CMK (cell line): ENCODE measurements at regions not wholly inside any gene's neighbourhood (a gene's known extent, or its start where the extent isn't known, plus 50 kb on each side); places are given as distances from the start of the nearest gene placed in this dataset.

Experiments used
- DNase-seq: peaks from one replicate; pipeline ENCODE4 v3.0.0-alpha.2; 2010; ENCODE audit warnings: low read depth

DNA sequence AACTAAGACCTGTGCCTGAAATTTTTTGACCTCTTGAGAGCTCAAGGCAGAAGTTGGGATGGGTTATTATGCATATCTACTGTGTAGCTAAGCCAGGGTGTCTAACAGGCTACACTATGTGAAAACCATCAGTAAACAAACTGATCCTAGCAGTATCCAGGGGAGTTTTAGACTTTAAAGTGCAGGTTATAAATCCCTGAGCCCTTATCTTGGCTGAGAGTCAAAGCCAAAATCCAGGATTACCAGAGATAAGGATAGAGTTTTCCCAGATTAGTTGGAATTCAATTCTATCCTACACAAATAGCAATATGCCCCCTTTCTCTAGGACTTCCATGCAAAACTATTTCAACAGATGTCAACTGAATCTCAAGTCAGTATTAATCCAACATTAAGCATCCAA lies 1229.7 kb downstream of the GRIK2 start:
- no peak for DNase-seq

DNA sequence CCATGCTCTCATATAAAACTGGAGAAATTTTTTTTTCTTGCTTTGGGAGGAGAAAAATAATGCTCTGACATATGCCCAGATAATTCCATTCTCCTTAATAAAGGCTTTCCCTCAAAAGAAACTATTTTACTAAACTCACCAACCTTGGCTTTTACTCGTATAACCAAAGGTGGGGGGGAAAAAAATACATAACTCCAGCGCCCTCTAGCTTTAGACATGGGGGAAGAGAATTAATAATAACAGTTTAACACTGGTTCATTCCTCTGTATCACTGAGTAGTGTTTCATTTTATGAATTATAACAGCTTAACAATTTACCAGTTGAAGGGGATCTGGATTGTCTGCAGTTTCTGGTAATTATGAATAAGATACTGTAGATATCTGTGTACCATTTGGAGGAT lies 1226.1 kb downstream of the GRIK2 start:
- no peak for DNase-seq

DNA sequence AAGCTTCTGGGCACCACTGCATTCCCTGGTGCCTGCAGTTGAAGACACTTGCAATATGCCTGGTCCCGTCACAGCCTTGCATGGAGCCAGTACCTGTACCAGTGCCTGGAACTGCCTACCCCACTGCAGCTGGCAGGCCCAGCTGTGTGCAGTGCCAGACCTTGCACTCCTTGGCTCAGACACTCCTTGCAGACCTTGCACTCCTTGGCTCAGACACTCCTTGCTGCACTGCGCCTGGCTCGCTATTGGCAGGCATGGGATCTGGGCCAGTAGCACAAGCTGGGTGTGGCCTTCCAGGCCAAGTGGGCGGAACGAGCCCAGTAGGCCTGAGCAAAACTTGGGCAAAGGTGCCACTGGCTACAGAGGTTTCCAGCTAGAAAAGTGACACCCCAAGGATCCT lies 1189.1 kb downstream of the GRIK2 start:
- DNase-seq, result no peak

DNA sequence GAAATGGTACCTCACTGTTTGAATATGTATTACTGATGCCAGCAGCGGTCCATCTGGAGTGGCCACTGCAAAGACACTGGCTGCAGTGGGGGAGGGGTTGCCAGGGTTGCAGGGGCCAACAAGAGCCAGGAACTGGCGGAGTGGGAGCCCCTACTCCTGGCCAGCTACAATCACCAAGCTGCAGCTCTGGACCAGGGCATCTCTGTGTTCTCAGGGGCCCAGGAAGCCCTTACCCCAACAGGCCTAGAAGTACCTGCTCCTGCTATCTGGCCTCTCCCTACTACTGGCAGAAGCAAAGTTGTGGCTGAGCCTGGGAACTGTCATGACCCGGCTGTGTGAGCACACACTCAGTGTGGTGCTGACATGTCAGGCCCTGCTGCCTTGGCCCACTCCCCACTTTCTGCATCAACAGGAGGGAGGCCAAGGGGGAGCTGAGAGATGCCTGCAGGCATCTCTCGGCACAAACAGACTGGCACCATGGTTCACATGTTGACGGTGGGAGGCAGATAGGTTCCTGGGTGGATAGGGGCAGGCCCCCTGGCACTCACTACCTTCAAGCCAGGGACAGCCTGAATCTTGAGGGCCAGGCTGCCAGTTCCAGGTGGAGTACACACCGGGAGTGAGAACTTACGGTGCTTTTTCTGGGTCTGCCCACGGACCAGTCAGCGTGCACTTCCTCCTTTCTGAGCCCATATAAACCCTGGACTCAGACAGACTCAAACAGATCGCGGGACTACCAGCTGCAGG lies 1188.0 kb downstream of the GRIK2 start:
- DNase-seq, result no peak

DNA sequence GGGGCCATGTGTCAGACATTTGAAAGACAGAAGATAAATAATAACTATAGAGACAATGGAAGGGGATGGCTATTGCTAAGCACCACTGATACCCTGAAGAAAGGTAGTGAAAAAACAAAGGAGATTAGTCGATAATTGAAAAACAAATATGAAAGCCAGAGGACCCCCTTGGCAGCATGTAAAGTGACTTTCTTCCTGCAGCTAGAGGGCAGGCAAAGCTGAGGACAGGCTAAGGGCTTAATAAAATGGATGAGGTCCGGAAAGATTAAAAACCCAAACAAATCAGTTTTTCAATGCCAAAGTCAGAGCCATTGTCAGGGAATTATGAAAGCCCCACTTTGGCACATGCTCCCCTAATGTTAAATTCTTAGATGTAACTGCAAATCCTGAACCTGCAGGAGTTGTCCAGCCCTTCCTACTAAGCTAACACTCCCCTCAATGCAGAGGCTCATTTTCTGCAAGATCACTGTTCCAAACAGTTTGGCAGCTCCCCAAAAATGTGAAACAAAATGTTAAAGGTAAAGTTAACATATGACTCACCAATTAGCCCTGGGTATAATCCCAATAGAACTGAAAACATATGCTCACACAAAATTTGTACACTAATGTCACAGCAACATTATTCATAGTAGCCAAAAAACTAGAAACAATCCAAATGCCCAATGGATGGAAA lies 1177.9 kb downstream of the GRIK2 start:
- no peak for DNase-seq

DNA sequence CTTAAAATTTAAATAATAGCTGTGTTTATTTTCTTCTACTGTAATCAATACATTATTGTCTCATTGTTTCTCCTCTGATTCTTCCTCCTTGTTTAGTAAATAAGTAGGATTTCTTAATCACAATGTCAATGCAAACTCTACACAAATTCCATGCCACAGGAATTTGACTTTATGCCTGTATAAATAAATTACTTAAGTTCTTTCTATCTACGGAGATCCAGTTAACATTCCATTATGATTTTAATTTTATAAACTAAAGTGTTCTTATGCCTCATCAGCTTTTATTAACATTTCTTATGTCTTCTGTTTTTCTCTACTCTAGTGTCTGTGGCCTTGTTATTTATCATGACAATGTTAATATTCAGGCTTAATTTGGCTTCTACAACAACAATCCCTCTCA lies 1169.2 kb downstream of the GRIK2 start:
- DNase-seq, result no peak

DNA sequence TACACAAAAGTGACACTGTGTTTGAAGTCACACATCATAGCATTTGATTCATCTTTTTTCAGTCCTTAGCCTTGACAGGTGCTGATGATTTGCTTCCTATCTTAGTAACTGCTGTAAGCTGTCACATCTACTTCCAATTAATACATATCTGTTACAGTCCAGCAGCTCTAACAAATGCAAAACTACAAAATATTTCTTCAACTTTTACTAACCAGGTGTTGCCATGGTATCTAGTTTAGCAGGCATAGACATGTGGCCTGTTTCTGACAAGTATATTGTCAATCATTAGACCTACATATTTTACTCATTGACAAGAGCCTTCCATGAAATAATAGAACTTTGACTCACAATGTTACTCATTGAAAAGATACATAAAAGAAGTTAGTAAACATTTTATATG lies 1159.7 kb downstream of the GRIK2 start:
- no peak for DNase-seq

DNA sequence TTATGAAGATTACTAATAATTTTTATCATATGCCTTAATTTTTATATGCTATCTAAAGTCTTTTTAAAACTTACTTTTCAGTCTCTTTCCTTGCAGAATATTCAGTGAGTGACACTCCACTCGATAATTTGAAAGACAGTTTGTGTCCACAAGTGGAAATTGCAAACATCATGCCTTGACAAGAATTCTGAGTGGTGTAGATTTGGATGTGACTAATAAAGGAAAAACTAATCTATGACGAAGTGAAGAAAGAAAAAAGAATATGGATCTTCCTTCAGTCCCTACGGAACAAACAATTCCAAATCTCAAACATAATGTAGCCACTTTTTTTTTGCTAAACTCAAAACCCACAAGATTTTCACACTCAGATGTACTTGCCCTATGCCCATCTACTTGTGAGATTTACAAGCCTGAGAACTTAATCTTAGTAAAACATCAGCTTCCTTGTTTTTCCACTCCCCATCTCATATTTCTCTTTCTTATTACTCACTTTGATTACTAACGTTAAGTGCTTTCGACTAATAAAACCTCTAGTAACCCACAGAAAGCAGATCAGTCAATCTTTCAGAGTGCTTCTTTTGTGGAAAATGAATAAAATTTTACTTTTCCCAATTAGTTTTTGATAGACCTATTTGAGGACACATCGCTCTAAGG lies 1155.8 kb downstream of the GRIK2 start:
- no peak for DNase-seq

DNA sequence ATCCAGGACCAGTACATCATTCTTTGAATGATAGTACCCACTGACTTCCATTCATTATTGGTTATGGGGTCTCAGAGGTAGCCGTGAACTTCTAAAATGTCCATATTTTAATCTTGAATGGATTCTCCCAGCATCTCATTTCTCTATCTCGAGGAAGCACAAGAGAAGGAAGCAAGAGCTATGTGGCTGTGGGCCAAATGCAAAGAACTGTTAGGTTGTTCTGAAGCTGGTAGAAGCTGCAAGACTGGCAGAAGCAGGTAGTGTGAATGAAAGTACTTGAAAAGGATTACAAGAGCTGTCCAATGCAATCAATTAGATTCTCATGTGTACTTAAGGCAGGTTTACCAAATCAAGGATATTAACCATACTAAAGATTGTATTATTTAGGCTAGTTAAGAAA lies 1131.8 kb downstream of the GRIK2 start:
- DNase-seq, result no peak

DNA sequence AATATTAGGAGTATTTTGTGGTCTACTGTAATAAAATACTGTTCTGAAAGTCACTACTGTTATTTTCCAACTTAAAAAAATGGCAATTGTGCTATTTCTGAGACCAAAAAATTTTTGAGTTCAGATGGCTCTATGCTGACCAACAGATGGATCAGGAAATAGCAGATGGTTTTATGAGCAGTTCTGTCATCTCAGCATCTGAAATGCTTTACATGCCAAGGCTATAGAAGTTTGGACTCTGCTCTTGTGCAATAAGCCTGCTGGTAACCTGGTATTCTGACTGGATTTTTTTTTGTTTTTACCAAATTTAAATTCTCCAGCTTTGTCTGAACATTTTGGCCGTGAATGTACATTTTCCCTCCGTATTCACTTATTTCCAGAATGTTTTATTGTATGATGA lies 1127.5 kb downstream of the GRIK2 start:
- no peak for DNase-seq

DNA sequence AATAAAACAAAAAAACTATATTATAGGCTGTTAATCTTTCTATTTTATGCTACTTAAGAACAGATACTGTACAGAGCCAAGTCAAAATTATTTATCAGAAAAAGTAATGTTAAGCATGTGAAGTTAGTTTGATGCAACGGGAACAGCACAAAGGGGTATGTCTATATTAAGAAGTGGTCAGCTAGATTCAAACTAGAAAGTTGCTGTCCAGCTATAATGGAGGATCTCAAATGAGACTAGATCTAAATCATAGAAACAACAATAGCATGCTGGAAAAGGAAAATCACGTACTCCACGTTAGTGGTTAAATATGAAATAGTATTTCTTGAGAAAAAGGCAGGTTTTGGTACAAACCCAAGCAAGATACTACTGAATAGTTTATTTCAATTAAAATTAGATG lies 1124.0 kb downstream of the GRIK2 start:
- no peak for DNase-seq

DNA sequence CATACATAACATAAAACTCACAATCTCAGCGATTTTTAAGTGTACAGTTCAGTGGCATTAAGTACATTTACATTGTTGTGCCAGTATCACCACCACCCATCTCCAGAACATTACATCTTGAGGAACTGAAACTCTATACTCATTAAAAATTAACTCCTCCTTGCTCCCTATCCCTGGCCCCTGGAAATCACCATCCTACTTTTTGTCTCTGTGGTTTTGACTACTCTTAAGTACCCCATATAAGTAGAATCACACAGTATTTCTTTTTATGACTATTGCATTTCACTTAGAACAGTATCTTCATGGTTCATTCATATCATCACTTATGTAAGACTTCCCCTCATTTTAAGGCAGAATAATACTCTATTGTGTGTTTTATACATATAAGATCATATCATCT lies 1108.1 kb downstream of the GRIK2 start:
- DNase-seq, result no peak

DNA sequence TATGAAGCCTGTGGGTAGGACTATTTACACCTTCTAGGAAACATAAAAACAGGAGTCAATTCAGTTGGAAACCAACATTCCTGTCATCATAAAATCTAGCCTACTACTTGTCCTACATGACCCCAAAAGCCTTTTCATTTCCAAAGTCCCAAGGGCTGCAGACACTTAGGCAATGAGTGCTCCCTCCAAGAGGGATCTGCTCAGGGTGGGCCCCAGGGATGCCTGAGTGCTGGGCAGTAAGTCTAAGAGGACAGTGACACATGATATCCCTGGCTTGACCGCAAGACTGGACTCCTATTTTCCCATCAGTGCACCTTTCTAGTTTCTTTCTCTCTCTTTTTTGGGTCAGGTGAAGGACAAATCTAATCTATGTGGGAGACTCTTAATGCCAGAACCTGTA lies 1101.3 kb downstream of the GRIK2 start:
- no peak for DNase-seq

DNA sequence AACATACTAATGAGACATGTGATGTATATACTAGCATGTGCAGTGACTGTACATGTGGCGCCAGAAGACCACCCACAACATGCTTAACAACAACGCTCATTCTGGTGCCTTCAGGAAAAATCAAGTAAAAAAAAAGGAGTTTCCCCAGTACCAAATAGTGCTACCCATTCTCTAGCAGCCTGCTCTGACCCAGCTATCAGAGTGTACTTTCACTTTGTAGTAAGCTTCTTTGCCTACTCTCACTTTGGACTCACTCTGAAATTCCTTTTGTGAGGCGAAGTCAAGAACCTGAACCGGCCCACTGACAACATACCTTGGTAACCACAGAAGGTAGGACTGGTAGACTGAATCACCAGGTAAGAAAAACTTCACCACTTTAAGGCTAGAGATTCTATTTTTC lies 1100.0 kb downstream of the GRIK2 start:
- no peak for DNase-seq

DNA sequence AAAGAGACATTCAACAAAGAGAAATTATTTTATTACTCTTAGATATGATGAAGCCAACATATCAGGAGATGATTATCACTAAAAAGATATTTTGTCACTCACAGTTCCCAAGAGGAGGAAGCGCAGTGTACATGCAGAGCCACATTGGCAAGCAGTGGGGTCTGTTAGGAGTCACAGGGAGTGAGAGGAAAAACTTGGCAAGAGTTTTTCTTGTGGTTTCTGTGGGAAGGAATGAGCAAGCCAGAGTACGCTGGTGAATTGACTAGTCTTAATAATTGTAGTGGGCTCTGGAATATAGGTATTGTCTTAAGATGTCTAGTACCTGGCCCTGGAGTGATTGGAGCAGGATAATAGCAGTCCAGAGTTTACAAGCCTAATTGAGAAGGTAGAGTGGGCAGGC lies 1095.2 kb downstream of the GRIK2 start:
- DNase-seq, result no peak

DNA sequence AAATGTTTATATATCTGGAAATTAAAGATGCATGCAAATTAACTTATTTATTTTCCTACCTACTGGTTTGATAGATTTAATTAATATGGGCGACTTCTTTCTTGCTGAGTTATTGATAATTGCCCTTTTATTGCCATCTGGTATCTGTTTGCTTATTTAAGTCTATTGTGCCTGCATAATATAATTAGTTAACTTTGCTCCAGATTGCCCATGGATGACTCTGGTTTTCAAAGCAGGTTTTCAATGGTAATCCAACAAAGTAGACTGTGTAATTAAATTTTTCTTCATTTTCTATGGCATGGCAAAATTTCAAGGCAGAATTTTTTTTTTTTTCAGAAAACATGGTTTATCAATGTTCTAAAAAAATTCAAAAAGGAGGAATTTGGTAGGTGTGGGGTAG lies 1092.0 kb downstream of the GRIK2 start:
- DNase-seq, result no peak

DNA sequence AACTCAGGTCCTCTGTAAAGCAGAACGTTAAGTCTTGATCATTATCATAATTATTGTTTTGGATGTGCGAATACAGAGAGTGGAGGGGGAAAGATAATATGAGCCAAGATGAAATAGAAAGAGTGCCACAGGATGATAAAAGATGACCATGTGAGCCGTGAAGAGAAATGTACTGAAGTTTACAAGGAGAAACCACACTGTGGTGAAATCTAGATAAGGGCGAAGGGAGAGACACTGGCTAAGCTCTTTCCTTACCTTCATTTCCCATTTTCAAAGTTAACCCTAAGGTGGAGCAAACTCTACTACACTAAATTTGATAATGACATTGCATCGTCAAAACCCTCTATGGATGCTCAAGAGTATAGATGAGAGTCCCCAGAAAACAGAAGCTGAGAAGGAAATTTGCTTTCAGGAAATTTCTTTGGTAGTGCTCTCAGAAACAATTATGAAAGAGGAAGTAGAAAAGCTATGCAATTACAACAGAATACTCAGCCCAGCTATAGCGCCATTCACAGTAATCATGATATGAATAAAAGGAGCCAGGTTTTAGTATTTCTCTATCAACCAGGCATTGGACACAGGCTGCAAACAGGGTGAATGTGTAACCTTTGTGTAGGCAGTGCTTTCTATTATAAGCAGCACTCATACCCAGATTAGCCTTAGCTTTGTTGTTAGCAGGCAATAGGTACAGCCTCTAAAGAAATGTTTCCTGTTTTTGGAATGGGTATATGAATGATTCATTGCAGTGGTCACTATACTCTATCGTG lies 1080.7 kb downstream of the GRIK2 start:
- DNase-seq, result no peak

DNA sequence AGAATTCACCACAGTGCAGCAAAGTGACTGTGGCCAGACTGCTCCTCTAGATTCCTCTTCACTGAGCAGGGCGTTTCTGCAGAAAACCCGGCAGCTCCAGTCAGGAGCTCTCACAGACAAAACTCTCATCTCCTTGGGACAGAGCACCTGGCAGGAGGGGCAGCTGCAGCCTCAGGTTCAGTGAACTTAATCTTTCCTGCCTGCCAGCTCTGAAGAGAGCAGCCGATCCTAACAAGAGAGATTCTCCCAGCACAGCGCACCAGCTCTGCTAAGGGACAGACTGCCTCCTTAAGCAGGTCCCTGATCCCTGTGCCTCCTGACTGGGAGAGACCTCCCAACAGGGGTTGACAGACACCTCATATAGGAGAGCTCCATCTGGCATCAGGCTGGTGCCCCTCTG lies 1065.5 kb downstream of the GRIK2 start:
- DNase-seq, result no peak

DNA sequence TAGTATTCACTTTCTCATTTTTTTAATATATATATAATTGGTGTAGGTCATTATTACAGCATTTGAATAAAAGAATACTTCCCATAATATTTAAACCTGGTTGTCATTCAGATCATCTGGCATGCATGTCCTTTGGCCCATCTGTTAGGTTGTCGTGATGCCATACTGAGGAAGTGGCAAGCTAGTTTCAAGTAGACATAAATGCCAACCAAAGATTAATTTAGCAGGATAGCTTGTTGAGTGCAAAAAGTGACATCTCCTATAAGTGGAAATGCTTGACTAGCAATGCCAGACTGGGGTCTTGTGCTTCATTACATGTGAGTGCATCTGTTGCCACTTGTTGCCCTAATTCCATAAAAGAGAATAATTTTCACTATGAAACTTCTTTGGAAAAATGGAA lies 1044.7 kb downstream of the GRIK2 start:
- no peak for DNase-seq

DNA sequence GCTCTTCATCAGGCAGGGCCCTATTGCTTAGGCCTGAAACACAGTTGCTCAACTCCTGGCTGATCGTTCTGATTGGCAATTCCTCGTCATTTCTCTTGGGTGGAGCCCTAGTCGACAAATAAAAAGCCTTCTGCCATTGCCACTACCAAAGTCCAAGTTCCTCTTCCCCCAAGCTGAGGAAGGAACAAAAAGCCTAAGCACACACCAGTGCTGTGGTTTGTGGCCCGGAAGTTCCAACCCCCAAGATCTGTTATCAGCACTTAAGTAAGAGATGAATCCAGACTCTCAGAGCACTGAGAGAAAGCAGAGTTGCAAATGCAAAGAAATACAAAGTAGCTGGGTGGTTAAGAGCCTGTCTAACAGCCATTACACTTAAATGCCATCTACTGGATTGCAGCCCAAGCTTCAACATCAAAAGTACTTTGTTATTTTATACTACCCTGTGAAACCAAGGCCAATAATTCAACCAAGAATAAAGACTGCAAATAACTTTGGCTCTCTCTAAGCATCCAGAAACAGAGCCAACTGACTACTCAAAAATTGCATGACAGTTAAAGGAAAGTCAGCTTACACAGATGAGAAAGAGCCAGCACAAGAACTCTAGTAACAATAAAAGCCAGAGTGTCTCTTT lies 1024.0 kb downstream of the GRIK2 start:
- peak; percentile 81 for DNase-seq

DNA sequence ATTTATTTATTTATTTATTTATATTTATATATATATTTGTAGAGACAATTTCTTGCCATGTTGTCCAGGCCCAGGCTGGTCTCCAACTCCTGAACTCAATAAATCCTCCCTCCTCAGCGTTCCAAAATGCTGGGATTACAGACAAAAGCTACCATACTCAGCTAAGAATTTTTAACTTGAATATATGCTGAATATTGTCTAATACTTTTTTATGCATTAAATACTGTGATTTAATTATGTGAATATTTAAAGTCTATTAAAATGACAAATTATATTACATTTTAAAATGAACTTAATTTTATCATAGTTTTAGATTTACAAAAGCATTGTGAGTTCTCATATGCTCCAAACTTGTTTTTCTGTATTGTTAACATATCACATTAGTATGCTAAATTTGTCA lies 1022.4 kb downstream of the GRIK2 start:
- no peak for DNase-seq

DNA sequence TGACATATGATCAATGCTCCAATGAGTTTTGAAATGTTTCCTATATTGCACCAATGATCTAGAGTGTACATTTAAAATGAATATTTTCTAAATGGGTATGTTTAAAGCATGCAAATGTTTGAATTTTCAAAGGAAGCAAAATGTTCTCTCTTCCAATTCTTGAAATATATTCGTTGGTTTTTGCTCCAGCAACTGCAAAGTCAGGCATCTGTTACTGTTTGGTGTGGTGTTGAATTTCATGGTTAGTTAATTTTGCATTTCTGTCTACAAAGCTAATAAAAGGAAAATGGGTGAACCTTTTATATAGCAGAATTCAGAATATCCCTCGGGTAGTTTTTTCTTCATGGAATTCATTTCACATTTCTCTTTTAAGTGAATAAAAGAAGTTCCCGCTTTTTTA lies 1018.3 kb downstream of the GRIK2 start:
- no peak for DNase-seq
